Mammary epithelial cell (primary cell): ENCODE measurements at regions not wholly inside any gene's neighbourhood (a gene's known extent, or its start where the extent isn't known, plus 50 kb on each side); places are given as distances from the start of the nearest gene placed in this dataset.

Source experiments
- CTCF ChIP-seq, 2 donors: IDR thresholded peaks in 1 of 2; conservative IDR thresholded peaks in 1 of 2; 2 replicates each; pipeline ENCODE4 v1.5.1; 2011 to 2012; ENCODE audit warnings: inconsistent platforms in 2 of 2, low read length in 2 of 2, mild to moderate bottlenecking in 2 of 2, control low read depth in 1 of 2, low read depth in 1 of 2; ENCODE audit not compliant: insufficient read depth in 1 of 2; ENCODE audit errors: extremely low read depth in 1 of 2
- EZH2 ChIP-seq: IDR thresholded peaks from 2 replicates; pipeline ENCODE4 v1.6.1; 2012; ENCODE audit warnings: low read length, inconsistent platforms, borderline replicate concordance

- TF ChIP-seq CTCF (conservative IDR thresholded peaks at IDR 0.05 in 1 of 2, IDR thresholded peaks at IDR 0.05 in 1 of 2; ENCODE audit: extremely low read depth in 1 of 2, insufficient read depth in 1 of 2, low read depth in 1 of 2, low read length in 2 of 2) (no peak), EZH2 (no peak)
Observed at GRCh38 chr10:31213959-31214358, 105.1 kb upstream of the ZEB1 start.
